Fibroblast of lung (primary cell): ENCODE measurements at regions not wholly inside any gene's neighbourhood (a gene's known extent, or its start where the extent isn't known, plus 50 kb on each side); places are given as distances from the start of the nearest gene placed in this dataset.

ENCODE experiments used
- EZH2 ChIP-seq: IDR thresholded peaks from 2 replicates; pipeline ENCODE4 v1.5.1; 2012; ENCODE audit warnings: low read length, control low read depth, mild to moderate bottlenecking; ENCODE audit errors: missing control alignments
- TF ChIP-seq, protein P1 (sequence below), 2 donors: IDR thresholded peaks in 1 of 2; conservative IDR thresholded peaks in 1 of 2; 1 replicate in 1 of 2; 2 replicates in 1 of 2; pipeline ENCODE4 v1.5.1; 2011 to 2012; ENCODE audit warnings: low read length in 2 of 2, control low read depth in 1 of 2, inconsistent platforms in 1 of 2, low read depth in 1 of 2, mild to moderate bottlenecking in 1 of 2

- TF ChIP-seq, protein P1, sequence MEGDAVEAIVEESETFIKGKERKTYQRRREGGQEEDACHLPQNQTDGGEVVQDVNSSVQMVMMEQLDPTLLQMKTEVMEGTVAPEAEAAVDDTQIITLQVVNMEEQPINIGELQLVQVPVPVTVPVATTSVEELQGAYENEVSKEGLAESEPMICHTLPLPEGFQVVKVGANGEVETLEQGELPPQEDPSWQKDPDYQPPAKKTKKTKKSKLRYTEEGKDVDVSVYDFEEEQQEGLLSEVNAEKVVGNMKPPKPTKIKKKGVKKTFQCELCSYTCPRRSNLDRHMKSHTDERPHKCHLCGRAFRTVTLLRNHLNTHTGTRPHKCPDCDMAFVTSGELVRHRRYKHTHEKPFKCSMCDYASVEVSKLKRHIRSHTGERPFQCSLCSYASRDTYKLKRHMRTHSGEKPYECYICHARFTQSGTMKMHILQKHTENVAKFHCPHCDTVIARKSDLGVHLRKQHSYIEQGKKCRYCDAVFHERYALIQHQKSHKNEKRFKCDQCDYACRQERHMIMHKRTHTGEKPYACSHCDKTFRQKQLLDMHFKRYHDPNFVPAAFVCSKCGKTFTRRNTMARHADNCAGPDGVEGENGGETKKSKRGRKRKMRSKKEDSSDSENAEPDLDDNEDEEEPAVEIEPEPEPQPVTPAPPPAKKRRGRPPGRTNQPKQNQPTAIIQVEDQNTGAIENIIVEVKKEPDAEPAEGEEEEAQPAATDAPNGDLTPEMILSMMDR (conservative IDR thresholded peaks at IDR 0.05 in 1 of 2, IDR thresholded peaks at IDR 0.05 in 1 of 2; ENCODE audit: low read depth in 1 of 2, low read length in 2 of 2) = no peak
- TF ChIP-seq EZH2 = no peak
Measured at GRCh38 chr7:137142376-137142775, 201.2 kb downstream of the PTN start.
